Ovary (tissue), 7 donors: ENCODE measurements at regions not wholly inside any gene's neighbourhood (a gene's known extent, or its start where the extent isn't known, plus 50 kb on each side); places are given as distances from the start of the nearest gene placed in this dataset.

Source experiments
- DNase-seq, 5 donors: peaks; one replicate each; pipeline ENCODE4 v3.0.0-alpha.2; 2019 to 2020
- H3K27ac ChIP-seq, 2 donors: fragments of 200-600 bp; one replicate each; pipeline versions ENCODE4 v1.5.1 to v1.8.0; 2019 to 2022
- H3K27me3 ChIP-seq: fragments of 200-600 bp; one replicate; pipeline ENCODE4 v1.8.0; 2022
- H3K36me3 ChIP-seq: fragments of 200-600 bp; sonication (generic); one replicate; pipeline ENCODE4 v1.5.1; 2019
- H3K4me1 ChIP-seq: one replicate; pipeline ENCODE4 v1.8.1; 2013; ENCODE audit warnings: mild to moderate bottlenecking, moderate library complexity; ENCODE audit not compliant: insufficient read depth
- H3K4me3 ChIP-seq: fragments of 200-600 bp; sonication (generic); one replicate; pipeline ENCODE4 v1.5.1; 2017
- H3K9me3 ChIP-seq, 2 donors: fragments of 200-600 bp in 1 of 2; sonication (generic) in 1 of 2; one replicate each; pipeline versions ENCODE4 v1.5.1 to v1.8.1; 2013 to 2019; ENCODE audit warnings: mild to moderate bottlenecking in 1 of 2, moderate library complexity in 1 of 2
- CTCF ChIP-seq, 3 donors: fragments of 450-650 bp in 2 of 3; fragments of 200-600 bp in 1 of 3; IDR thresholded peaks; one replicate each; pipeline versions ENCODE4 v1.5.1 to v1.8.0; 2016 to 2022; ENCODE audit warnings: antibody characterized with exemption in 3 of 3, mild to moderate bottlenecking in 1 of 3
- EP300 ChIP-seq: sonication (generic); formaldehyde crosslinking; IDR thresholded peaks from one replicate; pipeline ENCODE4 v1.6.1; 2017; ENCODE audit warnings: antibody characterized with exemption
- POLR2A ChIP-seq: fragments of 450-650 bp; IDR thresholded peaks from one replicate; pipeline ENCODE4 v1.6.1; 2017; ENCODE audit warnings: antibody characterized with exemption, mild to moderate bottlenecking, moderate library complexity
- WGBS, 3 donors: extraction: QIAGEN DNeasy Blood & Tissue Kit in 1 of 3; methylation state at CpG; one replicate each; pipeline versions ENCODE4 v1.1.5 to v1.1.7; 2013 to 2017; 5-methylcytosine and 5-hydroxymethylcytosine counted together
- intact Hi-C, 4 donors: fragments of 100-400 bp; cut with DNase I; formaldehyde crosslinking; loops; one replicate each; pipeline versions ENCODE4 v1.11.0 to v1.15.1; 2022 to 2023
- donor health status: DM: no; HTN: no; CAD: no; lungs with moderate emphysema.
- donor health status: DM: no; HTN: no; CAD: no.
- donor health status: Bipolar disorder and iron deficiency.
- donor health status: DM: no; HTN: no; CAD: no.
- donor health status: DM: yes; HTN: yes; CAD: no.

GRCh38 chr9:73906671-73907070 is 590.5 kb upstream of the RORB start:
- TF ChIP-seq CTCF (IDR thresholded peaks at IDR 0.05), result no peak
- no peak for TF ChIP-seq POLR2A
- no peak for TF ChIP-seq EP300

GRCh38 chr9:73911804-73912203 is 585.3 kb upstream of the RORB start:
- H3K36me3 ChIP-seq, result no peaks in the 10 kb centered on the region
- H3K27me3 ChIP-seq, result no peaks in the 10 kb centered on the region
- intact Hi-C loops, result no loop called here
- no peaks in the 10 kb centered on the region for H3K9me3 ChIP-seq
- no peak for DNase-seq
- TF ChIP-seq EP300 (no peak), POLR2A (no peak), CTCF (IDR thresholded peaks at IDR 0.05) (no peak)
- H3K4me3 ChIP-seq, result no peak overlapping the region
- H3K27ac ChIP-seq, result no peak overlapping the region
- WGBS, 3 donors, result 74 to 86% (median 82%) methylated on average over 3 of the region's 3 CpGs
- H3K4me1 ChIP-seq, result no peaks in the 10 kb centered on the region

More at GRCh38 chr9:73906671-73907070, 590.5 kb upstream of the RORB start:
- no peaks in the 10 kb centered on the region for H3K36me3 ChIP-seq
- no peak for DNase-seq
- no peaks in the 10 kb centered on the region for H3K9me3 ChIP-seq
- intact Hi-C loops, result loop anchor here in 1 of 4 donors (10.0 kb wide), 1 partner anchor 58 kb away; no protein-coding TSS in a partner anchor
- no peak overlapping the region for H3K4me3 ChIP-seq
- no peak overlapping the region for H3K27ac ChIP-seq
- no peaks in the 10 kb centered on the region for H3K27me3 ChIP-seq
- no peaks in the 10 kb centered on the region for H3K4me1 ChIP-seq
- WGBS, 3 donors, result 65 to 70% (median 67%) methylated on average over 1 of the region's 1 CpG

- Histone ChIP-seq H3K27ac (no peak overlapping the region), H3K27me3 (no peaks in the 10 kb centered on the region), H3K9me3 (no peaks in the 10 kb centered on the region), H3K4me3 (no peak overlapping the region), H3K4me1 (no peaks in the 10 kb centered on the region), H3K36me3 (no peaks in the 10 kb centered on the region)
- intact Hi-C loops, result no loop called here
- no peak for DNase-seq
- no peak for TF ChIP-seq CTCF (IDR thresholded peaks at IDR 0.05)
- no peak for TF ChIP-seq POLR2A
- no peak for TF ChIP-seq EP300
- WGBS, 3 donors, result 59 to 64% (median 62%) methylated on average over 6 of the region's 6 CpGs
These were observed 581.0 kb upstream of the RORB start for GRCh38 chr9:73916016-73916673.

GRCh38 chr9:73919712-73920111 is 577.4 kb upstream of the RORB start:
- Histone ChIP-seq H3K27me3 (no peaks in the 10 kb centered on the region), H3K4me3 (no peak overlapping the region), H3K27ac (no peak overlapping the region), H3K36me3 (no peaks in the 10 kb centered on the region), H3K4me1 (no peaks in the 10 kb centered on the region), H3K9me3 (no peaks in the 10 kb centered on the region)
- 65 to 77% (median 72%) methylated on average over 3 of the region's 3 CpGs for WGBS, 3 donors
- intact Hi-C loops, result loop anchor here in 1 of 4 donors (5.0 kb wide), 1 partner anchor 48 kb away; no protein-coding TSS in a partner anchor
- DNase-seq, result no peak
- TF ChIP-seq CTCF (IDR thresholded peaks at IDR 0.05) (no peak), EP300 (no peak), POLR2A (no peak)
